ENCODE measurements at regions not wholly inside any gene's neighbourhood (a gene's known extent, or its start where the extent isn't known, plus 50 kb on each side); places are given as distances from the start of the nearest gene placed in this dataset.

DNA sequence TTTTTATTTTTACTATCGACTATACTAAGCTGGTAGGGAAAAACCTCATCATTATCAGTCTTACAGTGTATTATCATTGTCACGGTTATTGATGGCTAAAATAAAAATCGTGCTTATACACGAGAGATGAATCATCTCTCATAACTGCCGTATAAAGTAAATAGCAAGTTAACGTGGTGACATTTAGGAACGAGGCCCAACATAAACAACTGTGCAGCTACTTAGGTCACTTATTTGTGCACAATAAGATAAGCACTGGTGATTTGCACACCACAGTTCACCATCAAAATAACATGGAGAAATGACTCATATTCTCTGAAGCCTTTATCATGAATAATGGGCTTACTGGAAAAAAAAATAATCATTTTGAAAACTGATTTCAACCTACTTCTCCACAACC is 482.0 kb upstream of the TENM3 start:
- Histone ChIP-seq H3K36me3 (ENCODE audit: insufficient read depth) (no peaks in the 10 kb centered on the region), H3K27me3 (ENCODE audit: insufficient read depth, low read depth) (no peaks in the 10 kb centered on the region), H3K27ac (no peak overlapping the region), H2AFZ (ENCODE audit: low read depth) (no peak overlapping the region), H3K4me3 (IDR thresholded peaks at IDR 0.05; ENCODE audit: insufficient read depth, low read depth, low read length) (no peak overlapping the region), H3K4me1 (ENCODE audit: low read depth, poor library complexity, severe bottlenecking) (no peaks in the 10 kb centered on the region), H3K4me2 (no peak overlapping the region), H3K9ac (no peak overlapping the region), H3K79me2 (ENCODE audit: insufficient read depth, low read depth) (no peaks in the 10 kb centered on the region), H4K20me1 (ENCODE audit: insufficient read depth) (no peaks in the 10 kb centered on the region)
- no peak for TF ChIP-seq CTCF (conservative IDR thresholded peaks at IDR 0.05; ENCODE audit: low read depth, low read length)

GRCh38 chr4:181766061-181766548 is 477.1 kb upstream of the TENM3 start:
- Histone ChIP-seq H3K9ac (no peak overlapping the region), H3K4me3 (IDR thresholded peaks at IDR 0.05; ENCODE audit: insufficient read depth, low read depth, low read length) (no peak overlapping the region), H3K79me2 (ENCODE audit: insufficient read depth, low read depth) (no peaks in the 10 kb centered on the region), H4K20me1 (ENCODE audit: insufficient read depth) (no peaks in the 10 kb centered on the region), H3K36me3 (ENCODE audit: insufficient read depth) (no peaks in the 10 kb centered on the region), H3K27ac (no peak overlapping the region), H3K4me2 (no peak overlapping the region), H2AFZ (ENCODE audit: low read depth) (no peak overlapping the region), H3K4me1 (ENCODE audit: low read depth, poor library complexity, severe bottlenecking) (no peaks in the 10 kb centered on the region), H3K27me3 (ENCODE audit: insufficient read depth, low read depth) (no peaks in the 10 kb centered on the region)
- no peak for TF ChIP-seq CTCF (conservative IDR thresholded peaks at IDR 0.05; ENCODE audit: low read depth, low read length)

GRCh38 chr4:181770971-181771370 is 472.2 kb upstream of the TENM3 start:
- H3K9ac ChIP-seq, result no peak overlapping the region
- TF ChIP-seq CTCF (conservative IDR thresholded peaks at IDR 0.05; ENCODE audit: low read depth, low read length), result no peak

DNA sequence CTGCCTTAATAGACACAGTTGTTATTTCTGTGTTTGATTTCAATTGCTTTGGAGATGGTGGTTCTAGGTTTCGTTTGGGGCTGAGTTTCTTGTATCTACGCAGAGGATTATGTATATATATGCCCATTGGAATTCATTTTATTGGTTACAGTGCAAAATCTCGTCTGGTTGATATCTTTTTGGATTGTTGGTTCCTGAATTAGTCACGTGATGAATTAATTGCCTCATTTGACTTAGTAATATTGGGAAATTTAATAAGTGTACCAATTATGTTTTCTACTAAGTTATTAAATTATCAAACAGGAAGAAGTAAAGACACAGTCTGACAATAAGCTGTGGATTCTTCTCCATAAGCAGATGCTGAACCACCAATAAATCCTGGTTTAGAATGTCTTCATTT is 467.9 kb upstream of the TENM3 start:
- TF ChIP-seq CTCF (conservative IDR thresholded peaks at IDR 0.05; ENCODE audit: low read depth, low read length), result no peak
- no peak overlapping the region for H3K9ac ChIP-seq
- no peak overlapping the region for H3K4me2 ChIP-seq
- H3K4me1 ChIP-seq (ENCODE audit: low read depth, poor library complexity, severe bottlenecking), result no peaks in the 10 kb centered on the region
- no peaks in the 10 kb centered on the region for H4K20me1 ChIP-seq (ENCODE audit: insufficient read depth)
- no peaks in the 10 kb centered on the region for H3K27me3 ChIP-seq (ENCODE audit: insufficient read depth, low read depth)
- no peak overlapping the region for H2AFZ ChIP-seq (ENCODE audit: low read depth)
- H3K79me2 ChIP-seq (ENCODE audit: insufficient read depth, low read depth), result no peaks in the 10 kb centered on the region
- no peak overlapping the region for H3K27ac ChIP-seq
- no peak overlapping the region for H3K4me3 ChIP-seq (IDR thresholded peaks at IDR 0.05; ENCODE audit: insufficient read depth, low read depth, low read length)
- H3K36me3 ChIP-seq (ENCODE audit: insufficient read depth), result no peaks in the 10 kb centered on the region

More at GRCh38 chr4:181770971-181771370, 472.2 kb upstream of the TENM3 start:
- Histone ChIP-seq H3K79me2 (ENCODE audit: insufficient read depth, low read depth) (no peaks in the 10 kb centered on the region), H3K27ac (no peak overlapping the region), H3K4me3 (IDR thresholded peaks at IDR 0.05; ENCODE audit: insufficient read depth, low read depth, low read length) (no peak overlapping the region), H3K27me3 (ENCODE audit: insufficient read depth, low read depth) (no peaks in the 10 kb centered on the region), H4K20me1 (ENCODE audit: insufficient read depth) (no peaks in the 10 kb centered on the region), H3K4me2 (no peak overlapping the region), H3K4me1 (ENCODE audit: low read depth, poor library complexity, severe bottlenecking) (no peaks in the 10 kb centered on the region), H2AFZ (ENCODE audit: low read depth) (no peak overlapping the region), H3K36me3 (ENCODE audit: insufficient read depth) (no peaks in the 10 kb centered on the region)

Measured in KMS-11 (cell line).